Thyroid gland (tissue), 4 donors: ENCODE measurements at regions not wholly inside any gene's neighbourhood (a gene's known extent, or its start where the extent isn't known, plus 50 kb on each side); places are given as distances from the start of the nearest gene placed in this dataset.
"Not testable (repeated sequence)": the region's sequence is repeated elsewhere in the genome, so short reads cannot be mapped to it uniquely, and the experiment has no call there.

Experiments used
- DNase-seq, 2 donors: peaks; one replicate each; pipeline ENCODE4 v3.0.0-alpha.2; 2019
- H3K27ac ChIP-seq, 3 donors: fragments of 200-600 bp; sonication (generic); 1 replicate in 2 of 3; 2 replicates in 1 of 3; pipeline ENCODE4 v1.5.1; 2016 to 2019; ENCODE audit warnings: mild to moderate bottlenecking in 1 of 3, moderate library complexity in 1 of 3
- H3K27me3 ChIP-seq: fragments of 200-600 bp; sonication (generic); one replicate; pipeline ENCODE4 v1.5.1; 2019
- H3K36me3 ChIP-seq, 2 donors: fragments of 200-600 bp; sonication (generic); one replicate each; pipeline ENCODE4 v1.5.1; 2016 to 2019
- H3K4me1 ChIP-seq, 2 donors: fragments of 200-600 bp; sonication (generic); one replicate each; pipeline ENCODE4 v1.5.1; 2017 to 2019
- H3K4me3 ChIP-seq, 3 donors: fragments of 200-600 bp; sonication (generic); replicated peaks in 1 of 3; 1 replicate in 2 of 3; 2 replicates in 1 of 3; pipeline ENCODE4 v1.5.1; 2016; ENCODE audit warnings: mild to moderate bottlenecking in 1 of 3
- H3K9me3 ChIP-seq: fragments of 200-600 bp; sonication (generic); one replicate; pipeline ENCODE4 v1.5.1; 2017
- CTCF ChIP-seq, 6 experiments: fragments of 200-600 bp in 3 of 6; fragments of 450-650 bp in 3 of 6; sonication (generic) in 3 of 6; IDR thresholded peaks; one replicate each; pipeline ENCODE4 v1.5.1; 2016 to 2019; ENCODE audit warnings: antibody characterized with exemption in 6 of 6, mild to moderate bottlenecking in 2 of 6, inconsistent platforms in 1 of 6, moderate library complexity in 1 of 6
- POLR2A ChIP-seq, 2 donors: fragments of 450-650 bp; IDR thresholded peaks; one replicate each; pipeline ENCODE4 v1.6.1; 2017; ENCODE audit warnings: antibody characterized with exemption in 2 of 2, mild to moderate bottlenecking in 2 of 2, moderate library complexity in 1 of 2
- WGBS, 2 donors: methylation state at CpG; one replicate each; pipeline ENCODE4 v1.1.5; 2017; 5-methylcytosine and 5-hydroxymethylcytosine counted together
- intact Hi-C: fragments of 100-400 bp; cut with DNase I; formaldehyde crosslinking; loops from one replicate; pipeline ENCODE4 v1.15.1; 2023

GRCh38 chr3:153221748-153222162, 59.7 kb downstream of the RAP2B start:
- Histone ChIP-seq H3K27ac (no peak overlapping the region), H3K36me3 (no peaks in the 10 kb centered on the region), H3K27me3 (no peaks in the 10 kb centered on the region), H3K9me3 (no peaks in the 10 kb centered on the region), H3K4me1 (no peaks in the 10 kb centered on the region), H3K4me3 (no peak overlapping the region)
- intact Hi-C loops, result no loop called here
- DNase-seq, result peak; percentile 5 to 24
- WGBS, 2 donors, result 56 to 58% methylated on average over 9 of the region's 9 CpGs
- TF ChIP-seq POLR2A (IDR thresholded peaks at IDR 0.05) (no peak), CTCF (IDR thresholded peaks at IDR 0.05) (no peak)

GRCh38 chr3:153226877-153227276, 64.9 kb downstream of the RAP2B start:
- H3K27me3 ChIP-seq, intact Hi-C loops, H3K27ac ChIP-seq, H3K36me3 ChIP-seq, H3K9me3 ChIP-seq, H3K4me1 ChIP-seq, DNase-seq, H3K4me3 ChIP-seq: not testable (repeated sequence)
- WGBS, 2 donors, result 73 to 74% methylated on average over 5 of the region's 5 CpGs

- H3K36me3 ChIP-seq, result not testable (repeated sequence)
Measured at GRCh38 chr3:153230427-153230826, 68.4 kb downstream of the RAP2B start.

GRCh38 chr3:153231245-153231644, 69.2 kb downstream of the RAP2B start:
- DNase-seq, H3K27me3 ChIP-seq, H3K27ac ChIP-seq, intact Hi-C loops, H3K9me3 ChIP-seq, H3K4me1 ChIP-seq, H3K36me3 ChIP-seq, H3K4me3 ChIP-seq: not testable (repeated sequence)
- WGBS, 2 donors, result 88 to 89% methylated on average over 3 of the region's 3 CpGs

More at GRCh38 chr3:153230427-153230826, 68.4 kb downstream of the RAP2B start:
- WGBS, 2 donors, result 65 to 82% methylated on average over 8 of the region's 8 CpGs
- H3K4me1 ChIP-seq, intact Hi-C loops, H3K27ac ChIP-seq, H3K9me3 ChIP-seq, H3K27me3 ChIP-seq, DNase-seq, H3K4me3 ChIP-seq: not testable (repeated sequence)

GRCh38 chr3:153232050-153232752, 70.2 kb downstream of the RAP2B start:
- H3K27ac ChIP-seq, DNase-seq, H3K27me3 ChIP-seq, H3K36me3 ChIP-seq, H3K4me1 ChIP-seq, H3K4me3 ChIP-seq, intact Hi-C loops, H3K9me3 ChIP-seq: not testable (repeated sequence)
- WGBS, 2 donors, result 86 to 89% methylated on average over 11 of the region's 11 CpGs

- TF ChIP-seq CTCF (IDR thresholded peaks at IDR 0.05) (no peak), POLR2A (IDR thresholded peaks at IDR 0.05) (no peak)
- H3K9me3 ChIP-seq, result no peaks in the 10 kb centered on the region
- no peaks in the 10 kb centered on the region for H3K27me3 ChIP-seq
- H3K27ac ChIP-seq, result no peak overlapping the region
- WGBS, 2 donors, result 77 to 78% methylated on average over 3 of the region's 3 CpGs
- H3K4me1 ChIP-seq, result no peaks in the 10 kb centered on the region
- intact Hi-C loops, result no loop called here
- H3K4me3 ChIP-seq, result no peak overlapping the region
- no peaks in the 10 kb centered on the region for H3K36me3 ChIP-seq
- no peak for DNase-seq
Measured at GRCh38 chr3:153232851-153233271, 70.8 kb downstream of the RAP2B start.

- no peak for TF ChIP-seq CTCF (IDR thresholded peaks at IDR 0.05)
- TF ChIP-seq POLR2A (IDR thresholded peaks at IDR 0.05), result no peak
- no peak for DNase-seq
- Histone ChIP-seq H3K36me3 (no peaks in the 10 kb centered on the region), H3K9me3 (no peaks in the 10 kb centered on the region), H3K4me1 (no peaks in the 10 kb centered on the region), H3K27me3 (no peaks in the 10 kb centered on the region), H3K4me3 (no peak overlapping the region), H3K27ac (no peak overlapping the region)
- intact Hi-C loops, result no loop called here
Measured at GRCh38 chr3:153233986-153234385, 72.0 kb downstream of the RAP2B start.
